ENCODE measurements at regions not wholly inside any gene's neighbourhood (a gene's known extent, or its start where the extent isn't known, plus 50 kb on each side); places are given as distances from the start of the nearest gene placed in this dataset.

- DNase-seq = no peak
Measured at GRCh38 chr1:30310966-30311742, 412.2 kb downstream of the MATN1 start.

- DNase-seq = no peak
Measured at GRCh38 chr1:30307182-30307581, 416.2 kb downstream of the MATN1 start.

- no peak for DNase-seq
Measured at GRCh38 chr1:30305519-30305918, 417.9 kb downstream of the MATN1 start.

- no peak for DNase-seq
Measured at GRCh38 chr1:30305061-30305460, 418.3 kb downstream of the MATN1 start.

- DNase-seq = no peak
Measured at GRCh38 chr1:30304080-30304479, 419.3 kb downstream of the MATN1 start.

GRCh38 chr1:30303387-30303786, 420.0 kb downstream of the MATN1 start:
- no peak for DNase-seq

GRCh38 chr1:30302858-30303257, 420.5 kb downstream of the MATN1 start:
- no peak for DNase-seq

GRCh38 chr1:30300669-30301068, 422.7 kb downstream of the MATN1 start:
- DNase-seq = no peak

GRCh38 chr1:30299393-30299792, 424.0 kb downstream of the MATN1 start:
- DNase-seq = no peak

GRCh38 chr1:30295674-30296073, 427.7 kb downstream of the MATN1 start:
- no peak for DNase-seq

- DNase-seq = no peak
Measured at GRCh38 chr1:30295266-30295665, 428.1 kb downstream of the MATN1 start.

- no peak for DNase-seq
Measured at GRCh38 chr1:30294508-30294907, 428.9 kb downstream of the MATN1 start.

GRCh38 chr1:30292451-30292850, 430.9 kb downstream of the MATN1 start:
- no peak for DNase-seq

GRCh38 chr1:30291526-30291925, 431.9 kb downstream of the MATN1 start:
- DNase-seq = no peak

- no peak for DNase-seq
Measured at GRCh38 chr1:30290581-30290980, 432.8 kb downstream of the MATN1 start.

GRCh38 chr1:30287976-30288375, 435.4 kb downstream of the MATN1 start:
- DNase-seq = no peak

- DNase-seq = no peak
Measured at GRCh38 chr1:30286988-30287839, 436.2 kb downstream of the MATN1 start.

GRCh38 chr1:30286241-30286987, 437.0 kb downstream of the MATN1 start:
- DNase-seq = no peak

GRCh38 chr1:30285501-30285932, 437.9 kb downstream of the MATN1 start:
- no peak for DNase-seq

- no peak for DNase-seq
Measured at GRCh38 chr1:30284728-30285475, 438.5 kb downstream of the MATN1 start.

- DNase-seq = no peak
Measured at GRCh38 chr1:30284226-30284625, 439.2 kb downstream of the MATN1 start.

- peak; percentile 5 for DNase-seq
Measured at GRCh38 chr1:30283199-30283962, 440.0 kb downstream of the MATN1 start.

Measured in CD4-positive, alpha-beta T cell treated with Interleukin-17A for 1 hour (primary cell).